H9 (cell line): ENCODE measurements at regions not wholly inside any gene's neighbourhood (a gene's known extent, or its start where the extent isn't known, plus 50 kb on each side); places are given as distances from the start of the nearest gene placed in this dataset.

Source experiments
- DNase-seq: peaks from one replicate; pipeline ENCODE4 v3.0.0-alpha.2; 2017
- H2AFZ ChIP-seq: one replicate; pipeline ENCODE4 v1.6.1; 2013; ENCODE audit warnings: mild to moderate bottlenecking, low read length, control low read depth, moderate library complexity
- H2AK5ac ChIP-seq: 2 replicates; pipeline ENCODE4 v1.6.1; 2013; ENCODE audit warnings: low read length, control low read depth, mixed read lengths; ENCODE audit not compliant: insufficient read length
- H2BK120ac ChIP-seq: one replicate; pipeline ENCODE4 v1.6.1; 2013; ENCODE audit warnings: low read depth, mild to moderate bottlenecking, low read length, control low read depth, inconsistent platforms; ENCODE audit not compliant: poor library complexity, severe bottlenecking
- H2BK12ac ChIP-seq: 2 replicates; pipeline ENCODE4 v1.6.1; 2013; ENCODE audit warnings: low read length, control low read depth, mixed read lengths, low read depth; ENCODE audit not compliant: insufficient read length
- H2BK15ac ChIP-seq: 2 replicates; pipeline ENCODE4 v1.6.1; 2013; ENCODE audit warnings: low read depth, low read length, control low read depth
- H2BK20ac ChIP-seq: one replicate; pipeline ENCODE4 v1.6.1; 2013; ENCODE audit warnings: low read depth, mild to moderate bottlenecking, low read length, control low read depth, inconsistent platforms; ENCODE audit not compliant: poor library complexity, severe bottlenecking
- H2BK5ac ChIP-seq: 2 replicates; pipeline ENCODE4 v1.6.1; 2013; ENCODE audit warnings: low read length, control low read depth, mixed read lengths; ENCODE audit not compliant: insufficient read length
- H3K14ac ChIP-seq: 2 replicates; pipeline ENCODE4 v1.6.1; 2013; ENCODE audit warnings: low read length, control low read depth; ENCODE audit not compliant: insufficient read depth
- H3K18ac ChIP-seq: 2 replicates; pipeline ENCODE4 v1.6.1; 2013; ENCODE audit warnings: low read depth, mild to moderate bottlenecking, mixed read lengths, low read length, control low read depth; ENCODE audit not compliant: insufficient read length
- H3K23ac ChIP-seq: 2 replicates; pipeline ENCODE4 v1.6.1; 2013; ENCODE audit warnings: low read length, control low read depth, mixed read lengths, low read depth; ENCODE audit not compliant: insufficient read length
- H3K23me2 ChIP-seq: 2 replicates; pipeline ENCODE4 v1.6.1; 2013; ENCODE audit warnings: low read depth, mild to moderate bottlenecking, mixed read lengths, low read length, control low read depth; ENCODE audit not compliant: insufficient read length, poor library complexity, severe bottlenecking
- H3K27ac ChIP-seq: 2 replicates; pipeline ENCODE4 v1.5.1; 2013; ENCODE audit warnings: low read length, control low read depth, mixed read lengths, low read depth; ENCODE audit not compliant: insufficient read length
- H3K27me3 ChIP-seq: 2 replicates; pipeline ENCODE4 v1.6.1; 2013; ENCODE audit warnings: low read length, control low read depth, inconsistent platforms; ENCODE audit not compliant: insufficient read depth
- H3K4ac ChIP-seq: 2 replicates; pipeline ENCODE4 v1.6.1; 2013; ENCODE audit warnings: low read depth, mild to moderate bottlenecking, control low read depth, inconsistent platforms, low read length, moderate library complexity
- H3K4me1 ChIP-seq: 2 replicates; pipeline ENCODE4 v1.6.1; 2013; ENCODE audit warnings: low read length, control low read depth, inconsistent platforms; ENCODE audit not compliant: insufficient read depth
- H3K4me2 ChIP-seq: 2 replicates; pipeline ENCODE4 v1.6.1; 2013; ENCODE audit warnings: low read length, control low read depth, mixed read lengths; ENCODE audit not compliant: insufficient read length, insufficient read depth
- H3K56ac ChIP-seq: 2 replicates; pipeline ENCODE4 v1.6.1; 2013; ENCODE audit warnings: low read depth, mild to moderate bottlenecking, mixed read lengths, low read length, control low read depth; ENCODE audit not compliant: insufficient read length
- H3K79me1 ChIP-seq: 2 replicates; pipeline ENCODE4 v1.6.1; 2013; ENCODE audit warnings: low read depth, mild to moderate bottlenecking, moderate library complexity, low read length, control low read depth, inconsistent platforms; ENCODE audit not compliant: insufficient read depth, poor library complexity, severe bottlenecking
- H3K79me2 ChIP-seq: 2 replicates; pipeline ENCODE4 v1.6.1; 2013; ENCODE audit warnings: low read length, control low read depth, inconsistent platforms; ENCODE audit not compliant: insufficient read depth
- H3K9ac ChIP-seq: 2 replicates; pipeline ENCODE4 v1.6.1; 2013; ENCODE audit warnings: low read length, control low read depth, mixed read lengths; ENCODE audit not compliant: insufficient read length; ENCODE audit errors: extremely low read depth
- H3K9me3 ChIP-seq: one replicate; pipeline ENCODE4 v1.6.1; 2013; ENCODE audit warnings: low read depth, low read length, inconsistent platforms; ENCODE audit not compliant: control insufficient read depth
- H3T11ph ChIP-seq: one replicate; pipeline ENCODE4 v1.6.1; 2013; ENCODE audit warnings: mild to moderate bottlenecking, low read length, control low read depth, inconsistent platforms
- H4K20me1 ChIP-seq: one replicate; pipeline ENCODE4 v1.6.1; 2013; ENCODE audit not compliant: control insufficient read depth, insufficient read length, insufficient read depth
- H4K5ac ChIP-seq: 2 replicates; pipeline ENCODE4 v1.6.1; 2013; ENCODE audit warnings: low read depth, mild to moderate bottlenecking, mixed read lengths, low read length, control low read depth; ENCODE audit not compliant: insufficient read length
- H4K8ac ChIP-seq: replicated peaks from 2 replicates; pipeline ENCODE4 v1.6.1; 2013; ENCODE audit warnings: low read length, control low read depth, mixed read lengths, low read depth; ENCODE audit not compliant: insufficient read length
- H4K91ac ChIP-seq: 2 replicates; pipeline ENCODE4 v1.6.1; 2013; ENCODE audit warnings: low read depth, mild to moderate bottlenecking, moderate library complexity, mixed read lengths, low read length, control low read depth; ENCODE audit not compliant: insufficient read length
- H3K27ac Mint-ChIP-seq, 3 experiments: 2 replicates in 2 of 3; 3 replicates in 1 of 3; pipeline ENCODE4 v1.8.0; 2020 to 2021; ENCODE audit warnings: mixed read lengths in 3 of 3, mild to moderate bottlenecking in 1 of 3, moderate library complexity in 1 of 3
- H3K27me3 Mint-ChIP-seq: 2 replicates; pipeline ENCODE4 v1.8.0; 2021; ENCODE audit warnings: low read depth, mild to moderate bottlenecking, moderate library complexity, mixed read lengths
- H3K36me3 Mint-ChIP-seq, 3 experiments: 2 replicates in 2 of 3; 3 replicates in 1 of 3; pipeline ENCODE4 v1.8.0; 2020 to 2021; ENCODE audit warnings: low read depth in 3 of 3, mixed read lengths in 3 of 3; ENCODE audit not compliant: insufficient read depth in 1 of 3
- H3K4me1 Mint-ChIP-seq, 2 experiments: 2 replicates each; pipeline ENCODE4 v1.8.0; 2020; ENCODE audit warnings: mixed read lengths in 2 of 2
- H3K4me3 Mint-ChIP-seq, 2 experiments: 2 replicates in 1 of 2; 3 replicates in 1 of 2; pipeline ENCODE4 v1.8.0; 2020 to 2021; ENCODE audit warnings: mild to moderate bottlenecking in 2 of 2, mixed read lengths in 2 of 2, moderate library complexity in 1 of 2
- H3K9me3 Mint-ChIP-seq, 2 experiments: 2 replicates in 1 of 2; 3 replicates in 1 of 2; pipeline ENCODE4 v1.8.0; 2020; ENCODE audit warnings: mild to moderate bottlenecking in 2 of 2, mixed read lengths in 2 of 2, moderate library complexity in 1 of 2
- whole genome bisulfite sequencing: extraction: QIAGEN DNeasy Blood & Tissue Kit; methylation state at CpG from one replicate; pipeline ENCODE4 v1.1.7; 2013; ENCODE audit warnings: missing lambda C conversion rate, low lambda C conversion rate, mixed read lengths; ENCODE audit not compliant: insufficient read length; ENCODE audit errors: extremely low coverage; 5-methylcytosine and 5-hydroxymethylcytosine counted together
- TF ChIP-seq, protein P1 (sequence below): fragments of 200-600 bp; sonication (generic); conservative IDR thresholded peaks from 3 replicates; pipeline ENCODE4 v1.8.0; 2021; ENCODE audit warnings: antibody characterized with exemption, mild to moderate bottlenecking

DNA sequence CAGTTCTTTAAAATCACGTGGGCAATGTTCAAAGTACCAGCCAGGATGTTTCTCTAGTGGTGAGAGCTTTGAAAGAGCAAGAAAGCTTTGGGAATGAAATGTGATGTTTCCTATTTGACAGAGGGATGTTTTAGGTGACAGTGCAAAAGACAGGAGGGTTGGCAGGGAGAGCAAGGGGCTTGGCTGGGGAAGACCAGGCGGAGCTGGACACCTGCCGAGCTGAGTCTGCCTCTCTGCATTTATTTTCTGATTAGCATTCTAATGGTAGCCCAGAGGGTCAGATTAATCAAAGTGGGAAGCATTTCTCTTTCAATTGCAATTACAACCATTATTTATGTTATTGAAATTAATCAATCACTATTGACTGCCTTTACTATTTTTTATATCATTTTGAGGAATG is 145.4 kb upstream of the RAB12 start:
- no peak overlapping the region for H4K91ac ChIP-seq
- Mint-ChIP-seq H3K36me3 (peaks cover 5 to 17% (median 7%) of the 10 kb centered on the region in 3 experiments; a peak in 6 of 7 replicates), H3K27ac (no peak overlapping the region), H3K9me3 (peaks cover 17 to 27% of the 10 kb centered on the region in 2 experiments), H3K4me1 (peaks cover 5 to 11% of the 10 kb centered on the region in 2 experiments), H3K4me3 (no peak overlapping the region), H3K27me3 (peaks cover 6% of the 10 kb centered on the region)
- H4K8ac ChIP-seq, result no peak overlapping the region
- no peaks in the 10 kb centered on the region for H3K4me1 ChIP-seq
- H3K9ac ChIP-seq, result no peak overlapping the region
- no peak overlapping the region for H3K4ac ChIP-seq
- no peak overlapping the region for H2BK5ac ChIP-seq
- H2BK15ac ChIP-seq, result no peak overlapping the region
- no peak overlapping the region for H3K56ac ChIP-seq
- H2BK120ac ChIP-seq, result no peak overlapping the region
- no peak overlapping the region for H3K14ac ChIP-seq
- H4K5ac ChIP-seq, result no peak overlapping the region
- no peaks in the 10 kb centered on the region for H3K79me1 ChIP-seq
- no peaks in the 10 kb centered on the region for H3K27me3 ChIP-seq
- H3K9me3 ChIP-seq, result no peaks in the 10 kb centered on the region
- TF ChIP-seq, protein P1, sequence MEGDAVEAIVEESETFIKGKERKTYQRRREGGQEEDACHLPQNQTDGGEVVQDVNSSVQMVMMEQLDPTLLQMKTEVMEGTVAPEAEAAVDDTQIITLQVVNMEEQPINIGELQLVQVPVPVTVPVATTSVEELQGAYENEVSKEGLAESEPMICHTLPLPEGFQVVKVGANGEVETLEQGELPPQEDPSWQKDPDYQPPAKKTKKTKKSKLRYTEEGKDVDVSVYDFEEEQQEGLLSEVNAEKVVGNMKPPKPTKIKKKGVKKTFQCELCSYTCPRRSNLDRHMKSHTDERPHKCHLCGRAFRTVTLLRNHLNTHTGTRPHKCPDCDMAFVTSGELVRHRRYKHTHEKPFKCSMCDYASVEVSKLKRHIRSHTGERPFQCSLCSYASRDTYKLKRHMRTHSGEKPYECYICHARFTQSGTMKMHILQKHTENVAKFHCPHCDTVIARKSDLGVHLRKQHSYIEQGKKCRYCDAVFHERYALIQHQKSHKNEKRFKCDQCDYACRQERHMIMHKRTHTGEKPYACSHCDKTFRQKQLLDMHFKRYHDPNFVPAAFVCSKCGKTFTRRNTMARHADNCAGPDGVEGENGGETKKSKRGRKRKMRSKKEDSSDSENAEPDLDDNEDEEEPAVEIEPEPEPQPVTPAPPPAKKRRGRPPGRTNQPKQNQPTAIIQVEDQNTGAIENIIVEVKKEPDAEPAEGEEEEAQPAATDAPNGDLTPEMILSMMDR, result no peak
- no peak overlapping the region for H2BK20ac ChIP-seq
- DNase-seq, result no peak
- H3K18ac ChIP-seq, result no peak overlapping the region
- H2AFZ ChIP-seq, result no peak overlapping the region
- H3T11ph ChIP-seq, result no peak overlapping the region
- no peak overlapping the region for H3K4me2 ChIP-seq
- no CpG with 5 or more reads among the region's 3 CpGs for WGBS
- no peak overlapping the region for H3K23ac ChIP-seq
- no peaks in the 10 kb centered on the region for H3K79me2 ChIP-seq
- H4K20me1 ChIP-seq, result no peaks in the 10 kb centered on the region
- no peak overlapping the region for H3K27ac ChIP-seq
- H2AK5ac ChIP-seq, result no peak overlapping the region
- H3K23me2 ChIP-seq, result no peaks in the 10 kb centered on the region
- H2BK12ac ChIP-seq, result no peak overlapping the region
